Brain pericyte (primary cell): ENCODE measurements at regions not wholly inside any gene's neighbourhood (a gene's known extent, or its start where the extent isn't known, plus 50 kb on each side); places are given as distances from the start of the nearest gene placed in this dataset.

Experiments
- DNase-seq: peaks from one replicate; pipeline ENCODE4 v3.0.0-alpha.2; 2012; ENCODE audit warnings: low read depth, low spot score

DNA sequence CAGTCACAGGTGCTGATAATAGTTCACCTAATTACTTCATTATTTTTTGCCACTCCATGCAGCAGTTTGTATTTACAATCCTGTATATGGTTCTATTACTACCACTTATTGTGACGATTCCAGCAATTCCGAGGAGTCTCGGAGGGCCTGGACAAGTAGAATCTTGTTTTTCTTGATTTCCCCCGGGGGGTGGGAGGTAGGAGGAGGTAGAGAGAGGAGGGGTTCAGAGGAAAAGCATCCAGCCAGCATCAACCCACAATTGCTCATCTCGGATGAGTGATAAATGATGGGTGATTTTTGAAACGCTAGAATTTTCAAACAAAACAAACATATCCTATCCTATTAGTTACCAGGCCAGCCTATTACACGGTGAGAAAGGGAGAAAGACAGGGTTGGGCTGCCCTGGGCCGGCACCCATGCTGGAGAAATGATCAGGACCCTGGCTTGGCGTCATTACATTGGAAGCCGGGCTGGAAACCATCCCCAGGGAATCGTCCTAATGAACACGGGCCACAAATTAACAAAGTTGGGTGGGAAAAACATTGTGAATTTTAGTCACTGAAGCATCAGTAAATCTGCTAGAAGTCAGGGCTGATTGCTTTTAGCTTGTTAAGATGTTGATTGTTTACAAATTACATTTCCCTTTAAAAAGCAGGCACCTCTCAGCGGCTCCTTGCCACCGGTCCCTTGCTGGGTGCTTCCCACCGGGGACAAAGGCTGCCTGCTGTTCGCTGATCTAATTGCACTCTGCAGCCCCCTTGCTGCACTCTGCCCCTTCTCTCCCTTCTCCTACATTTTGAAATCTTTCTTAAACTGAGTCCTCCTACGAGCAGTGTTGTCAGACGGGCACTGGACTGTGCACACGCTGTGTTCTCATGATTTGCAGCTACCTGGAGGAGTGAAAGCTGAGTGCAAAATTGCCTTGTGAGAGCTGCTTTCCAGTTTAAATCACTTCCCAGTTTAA lies 95.5 kb downstream of the FAM204A start:
- DNase-seq, result no peak

DNA sequence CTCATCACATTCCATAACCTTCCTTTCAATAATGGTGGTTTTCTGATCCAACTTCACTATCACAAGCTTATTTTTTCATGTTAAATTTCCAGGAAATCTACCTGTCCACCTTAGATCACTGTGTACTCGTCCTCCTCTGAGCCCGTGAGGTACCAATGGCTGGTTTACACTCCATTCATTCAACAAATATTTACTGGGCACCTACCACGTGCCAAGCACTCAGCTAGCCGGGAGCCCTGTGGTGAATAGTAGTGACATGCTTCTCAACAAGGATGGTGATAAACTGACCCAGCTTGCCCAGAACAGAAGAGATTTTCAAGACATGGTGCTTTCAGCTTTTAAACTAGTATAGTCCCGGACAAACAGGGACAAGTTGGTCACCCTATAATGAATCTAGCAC lies 98.2 kb downstream of the FAM204A start:
- DNase-seq, result no peak

DNA sequence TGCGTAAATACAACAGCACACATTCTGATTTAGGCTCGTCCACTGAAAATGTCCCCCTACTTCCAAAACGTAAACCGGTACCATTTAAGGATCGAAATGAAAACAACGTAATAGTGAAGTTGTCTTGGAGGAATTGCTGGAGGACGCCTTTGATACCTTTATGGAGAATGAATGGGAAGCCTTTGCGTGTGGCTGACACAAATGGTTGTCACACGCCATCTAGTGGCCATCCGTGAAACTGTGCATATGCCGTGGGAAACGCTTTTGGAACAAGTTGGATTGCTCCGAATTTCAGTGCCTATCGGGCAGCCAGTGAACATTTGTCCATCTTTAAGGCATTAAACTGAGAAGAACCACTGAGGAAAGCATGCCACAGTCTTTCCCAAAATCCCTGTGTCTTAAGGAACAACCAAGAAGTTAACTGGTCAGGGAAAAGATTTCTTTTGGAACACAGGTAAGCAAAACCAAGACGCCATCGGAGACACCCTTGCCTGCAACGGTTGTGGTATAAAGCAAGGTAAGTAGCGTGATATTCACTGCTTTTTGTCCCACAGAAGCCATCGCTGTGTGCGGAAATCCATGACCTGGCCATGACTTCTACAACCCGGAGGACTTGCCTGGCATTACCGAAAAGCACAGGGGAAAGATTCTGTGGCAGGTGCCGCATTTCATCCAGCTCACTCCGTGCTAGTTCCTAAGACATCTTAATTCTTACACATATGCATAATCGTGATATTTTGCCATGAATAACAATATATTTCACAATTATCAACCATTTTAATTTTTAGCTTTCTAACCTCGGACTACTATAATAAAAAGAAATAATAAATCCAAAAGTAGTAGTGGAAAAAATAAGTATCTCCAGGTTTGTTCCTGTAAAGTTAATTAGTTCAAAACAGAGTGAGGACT lies 100.6 kb downstream of the FAM204A start:
- DNase-seq, result peak; percentile 53

DNA sequence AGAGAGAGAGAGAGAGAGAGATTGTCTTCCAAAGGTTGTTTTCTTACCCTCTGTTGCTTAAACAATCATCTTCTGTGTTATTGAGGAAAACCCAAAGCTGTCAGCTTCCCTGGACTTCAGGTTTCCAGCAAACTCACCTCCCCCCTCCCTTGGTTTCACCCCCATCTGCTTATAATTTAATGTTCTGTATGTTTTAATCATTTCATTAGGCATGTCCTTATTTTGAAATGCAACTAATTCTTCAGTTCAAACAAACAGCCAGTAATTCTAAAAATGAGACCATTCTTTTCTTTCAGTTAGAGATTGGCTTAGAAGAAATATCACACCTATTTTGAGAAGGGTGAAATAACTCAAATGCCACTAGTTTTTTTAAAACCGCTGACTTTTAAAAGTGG lies 102.9 kb downstream of the FAM204A start:
- DNase-seq, result no peak

DNA sequence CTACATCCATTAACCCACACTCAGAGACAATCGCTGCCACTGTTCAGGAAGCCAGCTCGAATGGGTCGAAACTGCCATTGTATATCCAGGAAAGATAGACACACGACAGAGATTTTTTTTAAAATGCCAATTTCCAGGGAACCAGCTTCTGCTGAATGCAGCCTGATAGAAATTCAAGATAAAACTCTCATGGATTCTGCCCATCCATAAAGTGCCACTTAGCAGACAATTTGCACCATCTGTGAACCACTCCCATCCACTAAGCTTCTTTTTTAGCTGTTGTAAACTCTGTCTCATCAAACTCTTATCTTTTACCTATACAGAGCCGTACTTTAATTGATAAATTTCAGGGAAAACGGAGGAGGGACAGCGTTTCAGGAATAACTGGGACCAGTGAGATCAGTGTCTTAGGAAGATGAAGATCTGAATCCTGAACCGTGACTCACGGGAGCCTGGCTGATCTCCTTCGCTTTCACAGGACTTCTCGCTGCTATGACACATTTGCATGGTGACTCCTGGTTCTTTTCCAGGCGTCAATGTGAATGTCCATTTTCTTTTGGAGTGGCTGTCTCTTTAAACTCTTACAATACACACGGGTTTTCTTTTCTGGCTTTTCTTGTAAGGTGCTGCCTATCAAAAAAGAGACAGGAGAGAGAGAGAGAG lies 103.4 kb downstream of the FAM204A start:
- no peak for DNase-seq

DNA sequence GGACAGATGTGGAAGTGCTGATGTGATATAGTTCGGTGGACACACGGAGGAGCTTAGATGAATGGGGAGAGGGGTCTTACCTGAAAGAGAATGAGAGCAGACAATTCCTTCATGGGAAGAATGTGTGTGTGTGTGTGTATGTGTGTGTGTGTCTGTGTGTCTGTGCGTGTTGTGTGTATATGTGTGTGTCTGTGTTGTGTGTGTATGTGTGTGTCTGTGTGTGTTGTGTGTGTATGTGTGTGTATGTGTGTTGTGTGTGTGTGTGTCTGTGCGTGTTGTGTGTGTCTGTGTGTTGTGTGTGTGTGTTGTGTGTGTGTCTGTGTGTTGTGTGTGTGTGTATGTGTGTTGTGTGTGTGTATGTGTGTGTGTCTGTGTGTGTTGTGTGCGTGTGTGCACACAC lies 104.2 kb downstream of the FAM204A start:
- no peak for DNase-seq

DNA sequence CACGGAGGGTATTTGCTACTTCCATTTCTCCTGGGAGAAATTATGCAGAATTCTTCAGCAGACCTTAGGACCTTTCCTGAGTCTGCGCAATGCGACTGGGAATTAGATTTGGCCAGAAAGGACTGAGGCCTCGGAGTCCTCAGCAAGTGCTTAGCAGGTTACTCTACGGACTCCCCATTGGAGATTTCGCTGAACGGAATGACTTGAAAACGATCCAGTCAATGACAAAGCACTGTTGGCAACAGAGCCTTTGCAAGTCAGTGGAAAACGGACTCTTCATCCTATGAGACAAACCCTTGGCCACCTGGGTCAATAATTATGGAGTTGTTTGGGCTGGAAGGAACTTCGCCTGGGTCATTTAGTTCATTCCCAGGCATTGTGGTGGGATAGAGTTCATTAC lies 107.4 kb downstream of the FAM204A start:
- no peak for DNase-seq

DNA sequence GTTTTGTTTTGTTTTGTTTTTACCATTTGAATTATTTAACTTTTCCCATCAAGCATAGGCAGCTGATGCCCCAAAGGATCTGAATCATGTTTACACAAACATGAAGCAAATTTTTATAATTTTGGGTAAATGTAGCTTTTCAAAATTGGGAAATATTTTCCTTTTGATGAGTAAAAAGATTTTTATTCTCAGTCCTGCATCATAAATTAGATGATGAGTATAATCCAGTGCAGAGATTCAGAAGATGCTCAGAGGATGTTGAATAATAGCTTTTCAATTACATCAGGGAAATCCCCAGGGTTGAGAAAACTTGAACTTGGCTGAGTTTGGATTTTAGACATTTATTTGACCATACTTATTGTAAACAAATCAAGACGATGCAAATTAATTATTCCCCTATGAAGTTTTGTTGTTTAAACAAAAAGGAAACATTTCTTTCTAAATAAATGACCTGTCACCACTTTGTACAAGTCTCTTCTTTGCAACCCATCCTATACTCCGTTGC lies 121.7 kb downstream of the FAM204A start:
- no peak for DNase-seq

DNA sequence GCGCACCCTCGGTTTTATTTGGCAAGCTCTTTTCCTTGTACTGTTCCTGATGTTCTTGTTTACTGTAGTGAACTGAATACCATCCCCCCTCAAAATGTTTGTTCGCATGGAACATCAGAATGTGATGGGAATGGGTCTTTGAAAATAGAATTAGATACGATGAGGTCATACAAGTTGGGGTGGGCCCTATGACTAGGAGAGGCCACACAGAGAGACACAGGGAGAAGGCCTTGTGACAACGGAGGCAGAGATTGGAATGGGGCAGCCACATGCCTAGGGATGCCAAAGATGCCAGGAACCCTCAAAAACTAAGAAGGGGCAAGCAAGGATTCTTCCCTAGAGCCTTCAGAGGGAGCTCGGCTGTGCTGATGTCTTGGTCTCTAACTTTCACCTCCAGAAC lies 123.6 kb downstream of the FAM204A start:
- DNase-seq, result no peak

DNA sequence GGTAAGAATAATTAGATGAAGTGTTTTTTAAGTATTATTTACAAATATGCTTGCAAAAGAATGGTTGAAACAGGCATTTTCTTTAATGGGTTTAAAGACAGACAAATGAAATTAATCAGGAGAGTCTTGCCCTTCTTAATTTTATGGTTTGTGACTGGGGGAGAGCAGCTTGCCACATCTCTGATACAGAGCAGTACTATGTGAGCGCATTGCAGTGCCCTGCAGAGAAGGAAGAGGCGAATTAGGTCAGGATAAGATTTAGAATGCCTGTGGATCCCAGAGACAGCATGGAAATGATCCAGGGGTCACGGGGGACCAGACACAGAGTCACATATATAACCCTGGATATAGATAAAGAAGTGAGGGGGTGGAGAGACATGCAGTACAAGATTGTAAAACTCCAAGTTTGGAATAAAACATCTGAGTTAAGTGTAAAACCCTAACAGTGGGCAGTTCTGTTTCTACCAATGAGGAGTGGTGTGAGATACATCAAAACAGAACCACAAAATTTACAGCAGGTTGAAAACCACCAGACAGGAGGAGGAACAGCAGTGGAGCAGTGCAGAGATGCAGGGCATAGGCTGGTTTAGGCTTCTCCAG lies 125.5 kb downstream of the FAM204A start:
- no peak for DNase-seq

DNA sequence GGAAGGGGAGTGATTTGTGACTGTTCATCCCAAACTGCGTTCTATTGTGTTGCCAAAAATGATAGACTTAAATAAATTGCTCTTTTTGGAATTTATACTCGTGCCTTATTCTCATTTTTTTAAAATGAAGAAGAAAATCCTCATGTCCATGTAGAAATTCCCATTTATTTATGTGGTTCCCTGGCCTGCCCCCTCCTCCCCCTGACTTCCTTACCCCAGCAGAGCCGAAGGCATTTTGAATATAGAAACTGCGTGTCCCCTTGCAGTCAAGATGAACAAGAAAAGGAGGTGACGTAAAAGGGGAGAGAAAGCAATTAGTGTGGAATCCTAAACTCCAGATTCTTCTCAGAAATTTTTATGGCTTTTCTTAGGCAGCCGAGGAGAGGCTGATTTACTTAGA lies 126.1 kb downstream of the FAM204A start:
- DNase-seq, result no peak

DNA sequence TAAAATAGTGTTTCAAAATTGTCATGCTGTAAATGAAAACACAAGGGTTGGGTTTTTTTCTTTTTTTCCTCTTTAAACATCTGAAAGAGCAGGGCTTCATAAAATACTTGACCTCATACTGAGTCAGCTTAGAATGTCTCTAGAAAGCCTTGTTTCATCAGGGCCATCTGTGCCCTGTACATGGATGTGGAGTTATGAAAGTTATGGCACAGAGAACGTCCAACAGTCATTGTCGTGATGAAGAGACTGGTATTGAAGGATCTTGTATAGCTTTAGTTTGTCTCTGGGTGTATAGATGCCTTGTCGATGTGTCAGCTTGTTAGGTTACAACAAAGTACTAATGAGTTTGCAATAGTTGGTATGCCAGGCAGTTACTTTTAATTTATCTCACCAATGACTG lies 127.3 kb downstream of the FAM204A start:
- no peak for DNase-seq

DNA sequence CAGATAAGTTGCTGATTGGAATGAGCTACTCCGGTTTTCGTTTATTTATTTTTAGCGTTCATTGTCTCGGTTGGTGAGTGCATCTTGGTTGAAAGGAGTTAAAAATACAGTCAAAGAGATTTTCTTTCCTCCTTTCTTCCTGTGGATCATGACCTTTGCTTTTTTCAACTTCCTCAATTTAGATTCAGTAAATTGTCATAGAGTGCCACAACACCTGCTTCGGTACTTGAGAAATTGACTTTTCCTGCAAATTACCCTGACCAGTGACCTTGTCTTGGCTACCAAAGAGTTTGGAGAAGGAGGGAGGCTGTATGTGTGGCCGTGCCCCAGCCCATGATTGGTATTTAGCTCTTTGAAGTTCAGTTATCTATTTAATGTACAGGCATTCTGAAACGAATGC lies 128.7 kb downstream of the FAM204A start:
- no peak for DNase-seq

DNA sequence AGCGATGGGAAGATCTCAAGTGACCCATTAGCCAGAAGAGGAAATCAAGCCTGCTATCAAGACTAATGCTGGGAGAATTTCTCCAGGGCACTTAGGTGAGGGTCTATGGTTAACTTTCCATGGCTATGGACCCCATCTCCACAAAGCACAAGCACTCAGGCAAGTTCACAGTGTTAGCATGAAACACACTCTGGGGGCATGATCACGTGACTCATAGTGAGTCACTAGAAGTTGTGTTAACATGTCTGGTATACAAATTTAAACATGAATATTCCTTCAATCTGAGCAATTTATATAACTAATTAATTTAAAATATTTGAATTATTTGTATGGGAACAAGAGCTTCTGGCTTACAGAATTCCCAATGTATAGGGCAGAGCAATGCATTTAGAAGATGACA lies 131.8 kb downstream of the FAM204A start:
- DNase-seq, result no peak

DNA sequence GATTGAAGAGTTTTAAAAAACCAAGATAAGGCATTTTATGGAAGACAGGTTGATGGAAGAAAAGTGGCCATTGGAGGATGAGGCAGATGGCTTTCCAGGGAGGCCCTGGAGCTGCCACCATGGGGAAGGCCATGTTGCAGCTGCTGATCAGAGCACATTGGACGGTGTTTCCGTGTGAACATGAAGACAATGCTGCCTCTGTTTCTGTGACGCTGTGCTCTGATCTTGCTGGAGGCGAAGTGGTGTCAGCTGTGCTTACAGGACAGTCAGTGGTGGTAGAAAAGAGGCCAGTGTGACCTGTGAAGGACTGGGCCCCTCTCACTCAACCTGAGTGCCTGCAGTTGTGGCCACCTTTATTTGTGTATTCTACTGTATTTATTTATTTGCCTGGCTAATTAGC lies 132.9 kb downstream of the FAM204A start:
- no peak for DNase-seq

DNA sequence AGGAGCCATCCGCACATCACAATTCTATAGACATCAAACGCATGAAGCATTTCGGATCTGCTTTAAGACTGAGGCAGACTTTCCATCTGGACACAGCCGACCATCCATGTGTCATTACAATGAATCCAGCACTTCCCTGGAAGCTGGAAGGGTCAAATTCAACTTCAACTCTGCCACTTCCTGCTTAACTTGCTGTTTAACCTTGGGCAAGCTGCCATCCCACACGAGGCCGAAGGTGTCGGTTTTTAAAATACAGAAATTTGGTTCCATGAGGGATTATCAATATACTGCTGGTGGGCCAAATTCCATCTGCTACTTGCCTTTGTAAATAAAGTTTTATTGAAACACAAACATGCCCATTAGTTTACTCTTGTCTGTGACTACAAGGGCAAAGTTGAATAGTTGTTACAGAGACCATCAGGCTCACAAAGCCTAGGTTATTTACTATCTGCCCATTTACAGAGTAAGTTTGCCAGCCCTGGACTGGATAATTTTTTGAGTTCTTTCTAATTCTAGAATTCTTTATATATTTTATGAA lies 134.6 kb downstream of the FAM204A start:
- DNase-seq, result no peak

DNA sequence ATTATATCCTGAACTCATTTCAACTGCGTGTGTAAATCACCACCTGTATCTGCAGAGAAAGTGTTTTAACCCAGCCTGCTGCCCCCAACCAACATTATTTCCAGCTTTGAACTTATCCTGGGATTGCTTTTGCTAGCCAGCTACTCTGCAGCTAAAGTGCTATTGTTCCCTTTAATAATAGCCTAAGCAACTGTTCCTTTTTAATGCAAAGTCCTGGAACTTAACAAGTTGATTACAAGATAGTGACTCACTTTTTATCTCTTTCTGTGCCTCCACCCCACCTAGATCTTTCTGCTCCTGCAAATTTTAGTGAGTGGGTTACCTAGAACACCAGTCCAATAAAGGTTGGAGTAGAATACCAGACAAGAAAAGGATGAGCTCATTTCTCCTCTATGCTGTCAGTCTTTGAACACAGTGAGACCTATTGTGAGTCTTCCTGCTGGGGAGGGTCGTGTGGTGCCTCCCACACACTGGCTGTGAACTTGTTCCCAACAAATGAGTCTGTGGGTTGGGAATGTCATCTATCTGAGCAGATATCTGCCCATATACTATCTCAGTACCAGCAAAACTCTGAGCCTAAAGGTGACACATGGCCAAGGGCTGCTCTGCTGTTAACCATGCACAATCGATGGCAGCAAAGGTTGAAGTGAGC lies 137.7 kb downstream of the FAM204A start:
- DNase-seq, result no peak

DNA sequence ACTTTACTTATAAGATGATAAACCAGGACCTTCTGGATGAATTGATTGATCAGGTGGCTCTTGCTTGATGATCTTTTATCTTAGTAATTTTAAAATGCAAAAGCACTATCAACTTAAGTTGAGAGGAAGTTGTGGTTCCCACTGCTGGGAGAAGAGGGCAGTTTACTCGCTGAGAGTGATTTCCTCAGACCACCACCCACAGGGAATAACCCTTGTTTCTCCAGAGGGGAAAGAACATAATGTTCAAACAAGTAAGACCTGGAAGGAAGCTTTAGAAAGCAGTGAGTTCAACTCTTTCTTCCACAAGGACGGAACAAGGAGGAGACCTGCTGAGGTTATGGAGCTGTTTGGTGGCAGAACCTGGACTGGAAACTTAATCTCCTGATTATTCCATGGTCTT lies 138.7 kb downstream of the FAM204A start:
- DNase-seq, result no peak

DNA sequence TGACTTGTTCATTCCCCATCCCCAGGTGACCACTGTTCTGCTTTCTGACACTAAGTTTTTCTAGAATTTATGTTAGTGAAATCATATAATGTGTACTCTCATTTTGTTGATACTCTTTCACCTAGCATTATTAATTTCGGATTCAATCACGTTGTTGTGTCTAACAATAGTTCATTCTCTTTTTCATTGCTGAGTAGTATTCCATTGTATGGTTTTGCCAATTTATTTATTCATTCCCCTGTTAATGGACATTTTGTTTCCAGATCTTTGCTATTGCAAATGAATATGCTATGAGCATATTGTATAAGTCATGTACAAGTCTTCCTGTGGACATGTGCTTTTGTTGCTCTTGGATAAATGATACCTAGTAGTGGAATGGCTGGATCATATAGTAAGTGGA lies 146.4 kb downstream of the FAM204A start:
- no peak for DNase-seq

DNA sequence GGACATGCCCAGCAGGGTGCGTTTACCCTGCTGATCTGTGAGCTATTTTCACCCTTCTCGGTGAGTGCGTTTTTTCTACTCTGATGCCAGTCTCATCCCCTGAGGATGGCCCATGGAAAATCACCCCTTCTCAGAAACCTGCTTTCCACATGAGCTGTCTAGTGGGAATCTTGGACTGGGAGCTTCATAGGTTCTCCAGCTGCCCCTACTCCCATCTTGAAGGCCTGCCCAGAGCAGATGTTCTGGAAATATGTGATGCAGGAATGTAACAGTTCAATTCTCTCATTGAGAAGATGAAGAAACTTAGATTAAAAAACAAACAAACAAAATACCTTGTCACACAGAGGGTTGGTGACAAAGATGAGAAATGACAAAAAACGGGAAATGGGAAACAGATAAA lies 146.9 kb upstream of the RAB11FIP2 start:
- DNase-seq, result no peak

DNA sequence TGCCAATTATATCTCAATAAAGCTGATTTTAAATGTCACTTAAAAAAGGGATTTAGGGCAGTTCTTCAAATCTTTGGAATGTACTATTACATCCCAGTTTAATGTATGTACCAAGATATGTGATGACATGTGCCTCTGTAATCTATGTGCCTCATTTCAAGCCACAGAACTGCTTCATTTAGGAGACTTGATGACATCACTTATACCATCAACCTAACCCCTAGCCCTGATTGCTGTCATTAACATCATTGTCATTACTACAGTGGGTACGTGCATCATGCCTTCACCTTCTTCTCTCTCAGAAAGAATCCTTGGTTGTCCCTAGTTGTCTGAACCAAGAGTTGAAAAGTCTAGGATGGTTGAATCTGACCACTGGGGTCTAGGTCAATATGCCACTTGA lies 134.3 kb upstream of the RAB11FIP2 start:
- no peak for DNase-seq
